Progenitor cell of endocrine pancreas (in vitro differentiated cells): ENCODE measurements at regions not wholly inside any gene's neighbourhood (a gene's known extent, or its start where the extent isn't known, plus 50 kb on each side); places are given as distances from the start of the nearest gene placed in this dataset.

Source experiments
- DNase-seq: peaks from one replicate; pipeline ENCODE4 v3.0.0; 2021; ENCODE audit warnings: low spot score; ENCODE audit not compliant: unreplicated experiment
- H3K27ac Mint-ChIP-seq: 2 replicates; pipeline ENCODE4 v1.8.0; 2021; ENCODE audit warnings: mild to moderate bottlenecking, moderate library complexity, mixed read lengths
- H3K27me3 Mint-ChIP-seq: 2 replicates; pipeline ENCODE4 v1.8.0; 2021; ENCODE audit warnings: mixed read lengths
- H3K36me3 Mint-ChIP-seq: 2 replicates; pipeline ENCODE4 v1.8.0; 2022; ENCODE audit warnings: mixed read lengths; ENCODE audit not compliant: insufficient read depth
- H3K4me1 Mint-ChIP-seq: 2 replicates; pipeline ENCODE4 v1.8.0; 2021; ENCODE audit warnings: low read depth, mixed read lengths
- H3K4me3 Mint-ChIP-seq: 2 replicates; pipeline ENCODE4 v1.8.0; 2021; ENCODE audit warnings: low read depth, mild to moderate bottlenecking, moderate library complexity, mixed read lengths
- H3K9me3 Mint-ChIP-seq: 2 replicates; pipeline ENCODE4 v1.8.0; 2021; ENCODE audit warnings: low read depth, mixed read lengths
- TF ChIP-seq, protein P1 (sequence below): fragments of 200-600 bp; sonication (generic); IDR thresholded peaks from one replicate; pipeline ENCODE4 v1.5.0; 2021; ENCODE audit warnings: antibody characterized with exemption, mild to moderate bottlenecking; ENCODE audit not compliant: unreplicated experiment

DNA sequence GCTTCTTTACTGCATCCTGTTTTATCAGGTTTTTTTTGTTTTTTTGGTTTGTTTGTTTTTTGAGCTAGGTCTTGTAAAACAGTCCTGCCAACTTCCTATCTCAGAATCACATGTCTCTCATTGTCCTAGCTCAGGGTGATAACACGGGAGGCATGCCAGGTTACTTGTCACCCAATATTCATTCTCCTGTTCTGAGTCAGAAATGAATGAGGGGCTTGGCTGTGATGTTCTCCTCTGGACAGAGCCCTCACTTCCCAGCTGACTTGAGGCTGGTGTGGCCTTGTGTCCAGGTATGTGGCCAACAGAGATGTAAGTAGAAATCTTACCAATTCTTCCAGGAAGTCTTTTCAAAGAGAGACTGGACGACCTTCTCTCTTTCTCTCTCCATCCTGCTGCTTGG lies 317.0 kb downstream of the GABRB3 start:
- H3K36me3 Mint-ChIP-seq, result no peaks in the 10 kb centered on the region
- no peak overlapping the region for H3K4me3 Mint-ChIP-seq
- DNase-seq, result no peak
- TF ChIP-seq, protein P1, sequence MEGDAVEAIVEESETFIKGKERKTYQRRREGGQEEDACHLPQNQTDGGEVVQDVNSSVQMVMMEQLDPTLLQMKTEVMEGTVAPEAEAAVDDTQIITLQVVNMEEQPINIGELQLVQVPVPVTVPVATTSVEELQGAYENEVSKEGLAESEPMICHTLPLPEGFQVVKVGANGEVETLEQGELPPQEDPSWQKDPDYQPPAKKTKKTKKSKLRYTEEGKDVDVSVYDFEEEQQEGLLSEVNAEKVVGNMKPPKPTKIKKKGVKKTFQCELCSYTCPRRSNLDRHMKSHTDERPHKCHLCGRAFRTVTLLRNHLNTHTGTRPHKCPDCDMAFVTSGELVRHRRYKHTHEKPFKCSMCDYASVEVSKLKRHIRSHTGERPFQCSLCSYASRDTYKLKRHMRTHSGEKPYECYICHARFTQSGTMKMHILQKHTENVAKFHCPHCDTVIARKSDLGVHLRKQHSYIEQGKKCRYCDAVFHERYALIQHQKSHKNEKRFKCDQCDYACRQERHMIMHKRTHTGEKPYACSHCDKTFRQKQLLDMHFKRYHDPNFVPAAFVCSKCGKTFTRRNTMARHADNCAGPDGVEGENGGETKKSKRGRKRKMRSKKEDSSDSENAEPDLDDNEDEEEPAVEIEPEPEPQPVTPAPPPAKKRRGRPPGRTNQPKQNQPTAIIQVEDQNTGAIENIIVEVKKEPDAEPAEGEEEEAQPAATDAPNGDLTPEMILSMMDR, result no peak
- no peaks in the 10 kb centered on the region for H3K4me1 Mint-ChIP-seq
- no peaks in the 10 kb centered on the region for H3K27me3 Mint-ChIP-seq
- H3K27ac Mint-ChIP-seq, result no peak overlapping the region
- peaks cover 3% of the 10 kb centered on the region for H3K9me3 Mint-ChIP-seq

DNA sequence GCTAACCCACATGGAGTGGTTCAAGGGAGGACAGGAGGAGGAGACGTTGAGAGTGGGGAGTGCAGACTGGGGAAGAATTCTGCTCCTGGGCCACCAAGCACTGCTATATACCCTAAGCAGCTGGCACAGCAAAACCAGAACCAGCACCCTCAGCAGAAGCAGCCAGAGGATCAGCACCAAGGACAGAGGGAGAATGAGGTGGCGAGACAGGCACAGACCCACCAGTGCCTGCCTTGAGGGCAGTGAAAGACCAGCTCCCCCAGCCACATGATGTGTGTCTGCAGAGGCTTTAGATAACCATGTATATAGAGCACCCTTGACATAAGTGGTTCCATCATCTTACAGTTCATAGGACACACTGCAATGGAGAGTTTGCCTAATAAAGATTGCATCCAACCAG lies 319.0 kb downstream of the GABRB3 start:
- peak; percentile 33 for DNase-seq
- TF ChIP-seq, protein P1, result no peak
- no peaks in the 10 kb centered on the region for H3K27me3 Mint-ChIP-seq
- H3K27ac Mint-ChIP-seq, result no peak overlapping the region
- no peaks in the 10 kb centered on the region for H3K36me3 Mint-ChIP-seq
- peaks cover 9% of the 10 kb centered on the region for H3K4me1 Mint-ChIP-seq
- H3K4me3 Mint-ChIP-seq, result no peak overlapping the region
- H3K9me3 Mint-ChIP-seq, result peaks cover 3% of the 10 kb centered on the region

DNA sequence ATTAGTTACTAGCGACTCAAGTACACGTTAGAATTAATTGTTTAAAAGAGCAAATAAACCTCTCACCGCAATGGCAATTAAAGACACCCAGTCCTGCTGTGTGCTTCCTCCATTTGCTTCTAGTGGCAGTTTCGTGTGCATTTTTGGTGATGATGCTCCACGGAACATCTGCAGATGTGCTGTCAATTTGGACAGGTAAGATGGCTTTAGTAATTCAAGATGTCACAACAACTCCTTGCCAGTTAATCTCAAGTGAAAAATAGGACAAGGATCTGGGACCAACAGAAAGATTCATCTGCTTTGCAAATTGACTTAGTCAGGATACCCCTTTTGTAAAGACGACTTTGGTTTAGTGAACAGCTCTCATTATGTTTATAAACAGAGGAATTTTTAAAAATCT lies 320.9 kb downstream of the GABRB3 start:
- H3K4me3 Mint-ChIP-seq, result no peak overlapping the region
- H3K27ac Mint-ChIP-seq, result no peak overlapping the region
- H3K36me3 Mint-ChIP-seq, result no peaks in the 10 kb centered on the region
- peaks cover 9% of the 10 kb centered on the region for H3K4me1 Mint-ChIP-seq
- TF ChIP-seq, protein P1, result no peak
- no peaks in the 10 kb centered on the region for H3K27me3 Mint-ChIP-seq
- no peak for DNase-seq
- no peaks in the 10 kb centered on the region for H3K9me3 Mint-ChIP-seq

DNA sequence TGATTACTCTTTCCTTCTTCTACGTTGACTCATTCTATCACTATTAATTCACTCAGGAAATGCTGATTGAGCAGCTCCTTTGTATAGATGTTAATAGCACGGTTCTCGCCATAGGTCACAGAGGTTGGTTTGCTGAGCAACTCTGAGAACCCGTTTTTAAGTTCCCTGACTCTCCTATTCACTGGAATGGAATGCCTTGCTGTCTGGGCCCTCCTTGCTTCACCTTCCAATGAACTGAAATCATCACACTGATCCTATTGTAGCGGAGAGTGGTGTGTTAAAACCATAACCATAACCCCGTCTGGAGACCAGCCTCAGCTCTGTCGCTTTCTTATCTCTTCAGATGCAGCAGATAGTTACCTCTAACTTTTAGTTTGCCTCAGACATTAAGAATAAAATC lies 323.6 kb downstream of the GABRB3 start:
- Mint-ChIP-seq H3K9me3 (no peaks in the 10 kb centered on the region), H3K4me3 (no peak overlapping the region), H3K27me3 (no peaks in the 10 kb centered on the region), H3K27ac (peak overlapping the region; percentile 67), H3K36me3 (no peaks in the 10 kb centered on the region), H3K4me1 (peaks cover 9% of the 10 kb centered on the region)
- no peak for DNase-seq
- TF ChIP-seq, protein P1, result no peak

DNA sequence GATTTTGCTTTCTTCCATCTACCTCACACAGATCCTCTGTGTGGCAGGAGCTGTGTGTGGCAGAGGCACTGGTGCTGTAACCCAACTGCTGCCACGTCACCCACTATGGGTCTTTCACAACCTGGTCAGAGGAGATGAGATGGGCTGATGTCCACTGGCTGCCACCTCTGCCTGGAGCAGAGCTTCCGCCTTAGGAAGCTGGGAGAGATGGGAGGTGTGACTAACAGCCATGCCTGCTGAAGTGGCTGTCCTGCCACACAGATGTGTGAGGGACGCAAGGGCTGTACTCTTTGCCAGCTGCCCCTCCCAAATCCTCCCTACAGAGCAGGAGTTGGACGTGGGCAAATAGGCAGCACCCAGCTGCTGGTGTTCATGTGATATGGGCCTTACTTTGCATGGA lies 329.5 kb downstream of the GABRB3 start:
- Mint-ChIP-seq H3K9me3 (no peaks in the 10 kb centered on the region), H3K36me3 (no peaks in the 10 kb centered on the region), H3K27me3 (no peaks in the 10 kb centered on the region), H3K4me3 (no peak overlapping the region), H3K27ac (no peak overlapping the region), H3K4me1 (peaks cover 9% of the 10 kb centered on the region)
- DNase-seq, result no peak
- TF ChIP-seq, protein P1, result no peak

DNA sequence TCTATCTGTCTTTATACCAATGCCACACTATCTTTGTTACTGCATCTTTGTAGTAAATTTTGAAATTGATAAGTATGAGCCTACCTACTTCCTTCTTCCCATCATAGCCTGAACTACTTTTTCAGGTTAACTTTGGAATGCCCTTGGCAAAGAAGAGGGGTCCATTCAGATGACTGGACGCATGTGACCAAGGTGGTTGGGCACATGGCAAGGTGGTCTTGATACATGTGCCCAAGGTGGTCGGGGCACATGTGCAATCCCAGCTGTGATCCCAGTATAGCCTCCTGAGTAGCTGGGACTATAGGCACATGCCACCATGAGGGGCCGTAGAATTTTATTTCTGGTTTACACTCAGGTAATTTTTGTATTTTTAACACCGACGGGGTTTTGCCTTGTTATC lies 330.2 kb downstream of the GABRB3 start:
- Mint-ChIP-seq H3K4me1 (peaks cover 10% of the 10 kb centered on the region), H3K36me3 (no peaks in the 10 kb centered on the region), H3K9me3 (no peaks in the 10 kb centered on the region), H3K4me3 (no peak overlapping the region), H3K27me3 (no peaks in the 10 kb centered on the region), H3K27ac (no peak overlapping the region)
- DNase-seq, result no peak
- TF ChIP-seq, protein P1, result no peak
